HepG2 (cell line): ENCODE measurements at regions not wholly inside any gene's neighbourhood (a gene's known extent, or its start where the extent isn't known, plus 50 kb on each side); places are given as distances from the start of the nearest gene placed in this dataset.

ENCODE experiments used
- ATAC-seq: fragments of 200-7000 bp; cut with Tn5 transposase; 3 replicates; pipeline ENCODE4 v1.9.1; 2020; ENCODE audit warnings: mild to moderate bottlenecking, moderate library complexity
- BruUV-seq: library from RNA; stranded (reverse); fragments of 400-500 nt; replicated peaks from 2 replicates; lab custom pipeline; 2021; lab: Mats Ljungman, UMichigan
- CTCF ChIA-PET: fragments of 300-600 bp; formaldehyde crosslinking; extraction: SDS; loops from one replicate; lab custom pipeline; 2021; ENCODE audit warnings: low total read pairs, inconsistent platforms, low intra/inter-chr PET ratio; lab: Yijun Ruan, JAX
- POLR2A ChIA-PET: fragments of 350-600 bp; sonication (Branson Sonifier 250); formaldehyde crosslinking; loops from one replicate; lab custom pipeline; 2020; ENCODE audit warnings: antibody characterized with exemption, inconsistent platforms; lab: Yijun Ruan, JAX
- DNase-seq: peaks from one replicate; pipeline ENCODE4 v3.0.0-alpha.2; 2015; ENCODE audit warnings: low spot score
- FAIRE-seq: peaks from 3 replicates; lab custom pipeline; 2011; peaks lifted over from hg19 to GRCh38; lab: Jason Lieb, UNC
- H2AFZ ChIP-seq: one replicate; pipeline ENCODE4 v1.6.1; 2011; ENCODE audit warnings: low read length, inconsistent platforms
- H3K27ac ChIP-seq: fragments of 300-600 bp; 3 replicates; pipeline ENCODE4 v1.8.0; 2011; ENCODE audit warnings: mixed run types, mild to moderate bottlenecking, mixed read lengths, low read length, inconsistent platforms; ENCODE audit not compliant: insufficient read depth; ENCODE audit errors: extremely low read length
- H3K27me3 ChIP-seq, 2 experiments: fragments of 200-600 bp in 1 of 2; 2 replicates in 1 of 2; 3 replicates in 1 of 2; pipeline versions ENCODE4 v1.6.0 to v1.8.0; 2011; ENCODE audit warnings: low read length in 2 of 2, mild to moderate bottlenecking in 2 of 2, moderate library complexity in 2 of 2, inconsistent platforms in 1 of 2; ENCODE audit not compliant: insufficient read depth in 2 of 2, control insufficient read depth in 1 of 2
- H3K36me3 ChIP-seq, 2 experiments: fragments of 200-600 bp in 1 of 2; replicated peaks in 1 of 2; 2 replicates in 1 of 2; 3 replicates in 1 of 2; pipeline versions ENCODE4 v1.5.1 to v1.8.0; 2011; ENCODE audit warnings: low read length in 2 of 2, inconsistent platforms in 1 of 2; ENCODE audit not compliant: insufficient read depth in 2 of 2, control insufficient read depth in 1 of 2
- H3K4me1 ChIP-seq: 2 replicates; pipeline ENCODE4 v1.5.1; 2012; ENCODE audit warnings: low read length, inconsistent platforms; ENCODE audit not compliant: insufficient read depth
- H3K4me2 ChIP-seq: 2 replicates; pipeline ENCODE4 v1.6.0; 2011; ENCODE audit warnings: low read depth, low read length, inconsistent platforms
- H3K4me3 ChIP-seq, 3 experiments: fragments of 200-600 bp in 1 of 3; sonication (generic), shearing (Covaris generic) in 1 of 3; replicated peaks in 1 of 3; 2 replicates each; pipeline ENCODE4 v1.5.1; 2011 to 2016; ENCODE audit warnings: low read length in 3 of 3, inconsistent platforms in 2 of 3, low read depth in 2 of 3, mild to moderate bottlenecking in 2 of 3, control low read depth in 1 of 3, mixed read lengths in 1 of 3; ENCODE audit not compliant: insufficient read depth in 1 of 3
- H3K79me2 ChIP-seq: one replicate; pipeline ENCODE4 v1.6.1; 2011; ENCODE audit warnings: low read length, inconsistent platforms; ENCODE audit not compliant: insufficient read depth
- H3K9ac ChIP-seq: 2 replicates; pipeline ENCODE4 v1.6.0; 2011; ENCODE audit warnings: mild to moderate bottlenecking, low read depth, low read length, inconsistent platforms; ENCODE audit not compliant: insufficient read depth
- H3K9me3 ChIP-seq: 2 replicates; pipeline ENCODE4 v1.5.1; 2012; ENCODE audit warnings: mild to moderate bottlenecking, low read length
- H4K20me1 ChIP-seq: 2 replicates; pipeline ENCODE4 v1.6.0; 2011; ENCODE audit warnings: inconsistent platforms, mild to moderate bottlenecking, low read length, moderate library complexity; ENCODE audit not compliant: insufficient read depth
- ARNTL ChIP-seq: sonication (generic); formaldehyde crosslinking; IDR thresholded peaks from 2 replicates; pipeline ENCODE4 v1.4.0; 2020; ENCODE audit warnings: mild to moderate bottlenecking, missing genetic modification reagents
- ATM ChIP-seq: fragments of 450-650 bp; IDR thresholded peaks from 2 replicates; pipeline ENCODE4 v1.7.1; 2017; ENCODE audit warnings: mild to moderate bottlenecking, borderline replicate concordance
- EHMT2 ChIP-seq: fragments of 200-600 bp; sonication (generic); IDR thresholded peaks from 2 replicates; pipeline ENCODE4 v1.7.0; 2017; ENCODE audit warnings: antibody characterized with exemption, low read depth, low read length, borderline replicate concordance
- FOXK2 ChIP-seq: fragments of 450-650 bp; IDR thresholded peaks from 2 replicates; pipeline ENCODE4 v1.6.1; 2016
- GPN1 ChIP-seq: sonication (generic); formaldehyde crosslinking; IDR thresholded peaks from 2 replicates; pipeline ENCODE4 v1.5.1; 2020; ENCODE audit warnings: missing genetic modification reagents, borderline replicate concordance
- HNRNPLL ChIP-seq: fragments of 200-400 bp; formaldehyde crosslinking; IDR thresholded peaks from 2 replicates; pipeline ENCODE4 v1.6.1; 2017; ENCODE audit warnings: mild to moderate bottlenecking, low read depth, low read length; ENCODE audit not compliant: poor library complexity, severe bottlenecking
- MIXL1 ChIP-seq: IDR thresholded peaks from 2 replicates; pipeline ENCODE4 v1.6.1; 2016
- MTF1 ChIP-seq: sonication (generic); formaldehyde crosslinking; IDR thresholded peaks from 2 replicates; pipeline ENCODE4 v1.5.0; 2020; ENCODE audit warnings: missing genetic modification reagents
- NFYC ChIP-seq: IDR thresholded peaks from 2 replicates; pipeline ENCODE4 v1.6.1; 2016; ENCODE audit warnings: missing genetic modification reagents, missing compliant biosample characterization
- RCOR2 ChIP-seq: IDR thresholded peaks from 2 replicates; pipeline ENCODE4 v1.6.1; 2016; ENCODE audit warnings: missing biosample characterization, missing genetic modification reagents
- RNF2 ChIP-seq: fragments of 450-650 bp; conservative IDR thresholded peaks from 2 replicates; pipeline ENCODE4 v1.6.1; 2016; ENCODE audit warnings: low read depth
- RXRA ChIP-seq: sonication (generic); formaldehyde crosslinking; IDR thresholded peaks from 2 replicates; pipeline ENCODE4 v1.5.1; 2020; ENCODE audit warnings: missing genetic modification reagents
- SP140L ChIP-seq: sonication (generic); formaldehyde crosslinking; IDR thresholded peaks from 2 replicates; pipeline ENCODE4 v1.4.0; 2020; ENCODE audit warnings: missing genetic modification reagents, borderline replicate concordance
- TBL1XR1 ChIP-seq: fragments of 150-350 bp; IDR thresholded peaks from 2 replicates; pipeline ENCODE4 v1.6.1; 2014; ENCODE audit warnings: borderline replicate concordance, low read length; ENCODE audit not compliant: partially characterized antibody
- ZBTB20 ChIP-seq: sonication (generic); formaldehyde crosslinking; IDR thresholded peaks from 2 replicates; pipeline ENCODE4 v1.8.1; 2023; ENCODE audit warnings: missing genetic modification reagents, low read depth, mild to moderate bottlenecking, borderline replicate concordance
- ZBTB7B ChIP-seq: sonication (generic); formaldehyde crosslinking; IDR thresholded peaks from 2 replicates; pipeline ENCODE4 v1.4.0; 2020; ENCODE audit warnings: missing genetic modification reagents
- ZFAT ChIP-seq: sonication (generic); formaldehyde crosslinking; conservative IDR thresholded peaks from 2 replicates; pipeline ENCODE4 v1.8.1; 2023; ENCODE audit warnings: missing genetic modification reagents, inconsistent platforms
- ZFP62 ChIP-seq: sonication (generic); formaldehyde crosslinking; IDR thresholded peaks from 2 replicates; pipeline ENCODE4 v1.4.0; 2020; ENCODE audit warnings: missing genetic modification reagents
- ZNF292 ChIP-seq: sonication (generic); formaldehyde crosslinking; IDR thresholded peaks from 2 replicates; pipeline ENCODE4 v1.8.1; 2022; ENCODE audit warnings: mild to moderate bottlenecking, low read depth, missing genetic modification reagents, borderline replicate concordance
- ZNF740 ChIP-seq: sonication (generic); formaldehyde crosslinking; IDR thresholded peaks from 2 replicates; pipeline ENCODE4 v1.4.0; 2020; ENCODE audit warnings: missing genetic modification reagents
- ZSCAN29 ChIP-seq: sonication (generic); formaldehyde crosslinking; conservative IDR thresholded peaks from 2 replicates; pipeline ENCODE4 v1.4.0; 2020; ENCODE audit warnings: mild to moderate bottlenecking, missing genetic modification reagents
- WGBS: methylation state at CpG from one replicate; pipeline ENCODE4 v1.1.6; 2017; ENCODE audit warnings: low lambda C conversion rate; 5-methylcytosine and 5-hydroxymethylcytosine counted together
- in situ Hi-C: cut with HindIII; loops from 2 replicates; pipeline ENCODE4 v1.10.0; 2017; ENCODE audit warnings: low pct_unique_long_range_greater_than_20kb; ENCODE audit not compliant: extremely low pct_ligation_motif_present
- intact Hi-C: fragments of 100-400 bp; cut with micrococcal nuclease; formaldehyde crosslinking; loops from one replicate; pipeline ENCODE4 v1.10.0; 2022; ENCODE audit not compliant: unreplicated experiment
- TF ChIP-seq, protein P1 (sequence below): IDR thresholded peaks from 2 replicates; pipeline ENCODE4 v1.6.1; 2016; ENCODE audit warnings: control low read depth
- TF ChIP-seq, protein P2 (sequence below): sonication (generic); formaldehyde crosslinking; conservative IDR thresholded peaks from 2 replicates; pipeline ENCODE4 v1.4.0; 2020; ENCODE audit warnings: missing genetic modification reagents

DNA sequence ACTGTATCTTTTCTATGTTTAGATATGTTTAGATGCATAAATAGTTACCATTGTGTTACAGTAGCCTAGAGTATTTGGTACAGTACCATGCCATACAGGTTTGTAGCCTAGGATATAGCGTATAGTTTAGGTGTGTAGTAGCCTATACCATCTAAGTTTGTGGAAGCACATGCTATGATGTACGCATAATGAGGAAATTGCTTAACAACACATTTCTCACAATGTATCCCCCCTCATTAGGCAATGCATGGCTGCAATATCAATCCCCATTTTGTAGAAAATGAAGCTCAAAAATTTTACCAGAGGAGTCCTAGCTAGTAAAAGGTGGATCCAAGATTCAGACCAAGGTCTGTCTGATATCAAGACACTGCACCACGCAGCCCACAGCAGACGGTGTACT, 376.4 kb upstream of the NFE2L3 start (continued):
- TF ChIP-seq ZNF740 (CRISPR knock-in tag) (no peak), ZBTB20 (CRISPR knock-in tag) (no peak), SP140L (CRISPR knock-in tag) (no peak), HNRNPLL (no peak), RCOR2 (CRISPR knock-in tag) (no peak), ATM (no peak), ZFAT (CRISPR knock-in tag) (no peak), ZFP62 (no peak), ZSCAN29 (CRISPR knock-in tag) (no peak), RXRA (CRISPR knock-in tag) (no peak), ARNTL (CRISPR knock-in tag) (no peak)
- TF ChIP-seq, protein P1, sequence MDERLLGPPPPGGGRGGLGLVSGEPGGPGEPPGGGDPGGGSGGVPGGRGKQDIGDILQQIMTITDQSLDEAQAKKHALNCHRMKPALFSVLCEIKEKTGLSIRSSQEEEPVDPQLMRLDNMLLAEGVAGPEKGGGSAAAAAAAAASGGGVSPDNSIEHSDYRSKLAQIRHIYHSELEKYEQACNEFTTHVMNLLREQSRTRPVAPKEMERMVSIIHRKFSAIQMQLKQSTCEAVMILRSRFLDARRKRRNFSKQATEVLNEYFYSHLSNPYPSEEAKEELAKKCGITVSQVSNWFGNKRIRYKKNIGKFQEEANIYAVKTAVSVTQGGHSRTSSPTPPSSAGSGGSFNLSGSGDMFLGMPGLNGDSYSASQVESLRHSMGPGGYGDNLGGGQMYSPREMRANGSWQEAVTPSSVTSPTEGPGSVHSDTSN (CRISPR knock-in tag): no peak

DNA sequence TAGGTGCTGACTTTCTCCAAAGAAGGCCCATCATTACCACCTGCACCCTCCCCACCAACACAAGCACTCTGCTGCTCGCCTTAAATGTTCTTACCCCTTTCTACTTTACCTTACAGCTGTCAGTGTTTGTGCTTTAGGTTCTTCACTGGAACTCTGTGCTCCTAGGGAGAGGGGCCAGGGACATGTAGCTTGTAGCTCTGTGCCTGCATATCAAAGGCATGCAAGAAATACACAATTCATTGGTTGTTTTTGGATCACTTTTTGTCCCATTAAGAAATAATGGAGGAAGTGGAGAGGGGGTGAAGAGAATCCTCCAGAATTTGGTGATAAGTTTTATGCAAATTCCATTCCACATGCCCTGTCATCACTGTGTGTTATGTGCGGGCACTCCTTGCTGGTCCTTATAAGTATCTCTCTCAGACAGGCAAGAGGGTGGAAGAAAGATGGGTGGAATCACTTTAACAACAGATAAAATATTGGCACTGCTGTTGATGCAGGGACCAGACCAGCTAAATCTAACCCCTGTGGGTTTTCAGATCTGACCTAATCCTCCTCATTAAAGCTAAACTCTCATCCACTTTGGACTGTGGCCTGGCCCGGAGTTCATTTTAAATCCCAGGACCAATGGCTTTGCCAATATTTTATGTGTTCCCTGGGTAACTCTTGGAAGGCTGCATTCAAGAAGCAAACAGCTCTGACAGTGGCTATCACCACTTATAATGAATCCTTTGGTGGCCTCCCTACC, 375.8 kb upstream of the NFE2L3 start:
- Histone ChIP-seq H3K79me2 (no peaks in the 10 kb centered on the region), H3K27ac (no peak overlapping the region), H3K4me2 (no peak overlapping the region), H3K27me3 (no peaks in the 10 kb centered on the region), H3K4me3 (no peak overlapping the region), H2AFZ (no peak overlapping the region), H3K9me3 (no peaks in the 10 kb centered on the region), H3K36me3 (no peaks in the 10 kb centered on the region), H4K20me1 (no peaks in the 10 kb centered on the region), H3K4me1 (no peaks in the 10 kb centered on the region), H3K9ac (no peak overlapping the region)
- ATAC-seq: no peak
- intact Hi-C loops: no loop called here
- in situ Hi-C loops: no loop called here
- WGBS: 23% methylated on average over 3 of the region's 3 CpGs
- no peak for FAIRE-seq
- no TSS peak for BruUV-seq
- no peak for DNase-seq
- ChIA-PET POLR2A (no interaction called here), CTCF (no interaction called here)
- no peak for TF ChIP-seq TBL1XR1
- TF ChIP-seq MIXL1 (CRISPR knock-in tag): no peak
- no peak for TF ChIP-seq MTF1
- TF ChIP-seq FOXK2: no peak
- no peak for TF ChIP-seq ZNF292 (CRISPR knock-in tag)
- no peak for TF ChIP-seq ZBTB7B (CRISPR knock-in tag)
- no peak for TF ChIP-seq NFYC (CRISPR knock-in tag)
- TF ChIP-seq, protein P2, sequence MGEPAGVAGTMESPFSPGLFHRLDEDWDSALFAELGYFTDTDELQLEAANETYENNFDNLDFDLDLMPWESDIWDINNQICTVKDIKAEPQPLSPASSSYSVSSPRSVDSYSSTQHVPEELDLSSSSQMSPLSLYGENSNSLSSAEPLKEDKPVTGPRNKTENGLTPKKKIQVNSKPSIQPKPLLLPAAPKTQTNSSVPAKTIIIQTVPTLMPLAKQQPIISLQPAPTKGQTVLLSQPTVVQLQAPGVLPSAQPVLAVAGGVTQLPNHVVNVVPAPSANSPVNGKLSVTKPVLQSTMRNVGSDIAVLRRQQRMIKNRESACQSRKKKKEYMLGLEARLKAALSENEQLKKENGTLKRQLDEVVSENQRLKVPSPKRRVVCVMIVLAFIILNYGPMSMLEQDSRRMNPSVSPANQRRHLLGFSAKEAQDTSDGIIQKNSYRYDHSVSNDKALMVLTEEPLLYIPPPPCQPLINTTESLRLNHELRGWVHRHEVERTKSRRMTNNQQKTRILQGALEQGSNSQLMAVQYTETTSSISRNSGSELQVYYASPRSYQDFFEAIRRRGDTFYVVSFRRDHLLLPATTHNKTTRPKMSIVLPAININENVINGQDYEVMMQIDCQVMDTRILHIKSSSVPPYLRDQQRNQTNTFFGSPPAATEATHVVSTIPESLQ (CRISPR knock-in tag): no peak
- TF ChIP-seq RNF2: no peak
- TF ChIP-seq GPN1 (CRISPR knock-in tag): no peak
- no peak for TF ChIP-seq EHMT2
